ENCODE measurements at regions not wholly inside any gene's neighbourhood (a gene's known extent, or its start where the extent isn't known, plus 50 kb on each side); places are given as distances from the start of the nearest gene placed in this dataset.
A peak's percentile ranks its signal among the peaks of the same experiment; 100 is the strongest.

DNA sequence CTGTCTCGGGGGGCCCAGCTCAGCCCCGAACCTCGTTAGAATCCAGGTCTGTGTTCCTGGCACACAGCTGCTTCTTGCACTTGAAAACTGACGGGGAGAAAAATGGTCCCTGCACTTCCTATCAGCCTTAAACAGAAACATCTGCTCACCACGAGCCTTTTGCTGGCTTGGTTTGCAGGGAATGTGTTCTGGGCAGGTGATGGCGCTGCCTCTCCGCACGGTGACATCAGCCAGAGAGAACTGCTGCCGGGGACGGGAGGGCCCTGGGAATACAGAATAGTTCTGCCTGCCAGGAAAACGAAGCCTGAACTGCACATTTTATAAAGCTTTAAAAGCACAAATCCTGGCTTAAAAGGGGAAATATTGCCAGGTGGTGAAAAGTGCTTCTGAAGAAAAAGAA lies 622.5 kb downstream of the TYW1 start:
- Mint-ChIP-seq H3K9me3 (ENCODE audit: unreplicated experiment) (peaks cover 35% of the 10 kb centered on the region), H3K27ac (ENCODE audit: unreplicated experiment) (no peak overlapping the region), H3K4me3 (ENCODE audit: unreplicated experiment) (no peak overlapping the region), H3K36me3 (ENCODE audit: low read depth, unreplicated experiment) (peaks cover 10% of the 10 kb centered on the region), H3K27me3 (ENCODE audit: unreplicated experiment) (no peaks in the 10 kb centered on the region), H3K4me1 (ENCODE audit: unreplicated experiment) (no peaks in the 10 kb centered on the region)
- no peak for DNase-seq (ENCODE audit: low spot score)
- TF ChIP-seq, protein P1, sequence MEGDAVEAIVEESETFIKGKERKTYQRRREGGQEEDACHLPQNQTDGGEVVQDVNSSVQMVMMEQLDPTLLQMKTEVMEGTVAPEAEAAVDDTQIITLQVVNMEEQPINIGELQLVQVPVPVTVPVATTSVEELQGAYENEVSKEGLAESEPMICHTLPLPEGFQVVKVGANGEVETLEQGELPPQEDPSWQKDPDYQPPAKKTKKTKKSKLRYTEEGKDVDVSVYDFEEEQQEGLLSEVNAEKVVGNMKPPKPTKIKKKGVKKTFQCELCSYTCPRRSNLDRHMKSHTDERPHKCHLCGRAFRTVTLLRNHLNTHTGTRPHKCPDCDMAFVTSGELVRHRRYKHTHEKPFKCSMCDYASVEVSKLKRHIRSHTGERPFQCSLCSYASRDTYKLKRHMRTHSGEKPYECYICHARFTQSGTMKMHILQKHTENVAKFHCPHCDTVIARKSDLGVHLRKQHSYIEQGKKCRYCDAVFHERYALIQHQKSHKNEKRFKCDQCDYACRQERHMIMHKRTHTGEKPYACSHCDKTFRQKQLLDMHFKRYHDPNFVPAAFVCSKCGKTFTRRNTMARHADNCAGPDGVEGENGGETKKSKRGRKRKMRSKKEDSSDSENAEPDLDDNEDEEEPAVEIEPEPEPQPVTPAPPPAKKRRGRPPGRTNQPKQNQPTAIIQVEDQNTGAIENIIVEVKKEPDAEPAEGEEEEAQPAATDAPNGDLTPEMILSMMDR (IDR thresholded peaks at IDR 0.05; ENCODE audit: unreplicated experiment) = no peak

- no peak overlapping the region for H3K27ac Mint-ChIP-seq (ENCODE audit: unreplicated experiment)
- H3K36me3 Mint-ChIP-seq (ENCODE audit: low read depth, unreplicated experiment) = peaks cover 15% of the 10 kb centered on the region
- no peaks in the 10 kb centered on the region for H3K4me1 Mint-ChIP-seq (ENCODE audit: unreplicated experiment)
- TF ChIP-seq, protein P1 (IDR thresholded peaks at IDR 0.05; ENCODE audit: unreplicated experiment) = no peak
- no peak for DNase-seq (ENCODE audit: low spot score)
- no peak overlapping the region for H3K4me3 Mint-ChIP-seq (ENCODE audit: unreplicated experiment)
- peaks cover 44% of the 10 kb centered on the region for H3K9me3 Mint-ChIP-seq (ENCODE audit: unreplicated experiment)
- no peaks in the 10 kb centered on the region for H3K27me3 Mint-ChIP-seq (ENCODE audit: unreplicated experiment)
Measured at GRCh38 chr7:67620216-67620933, 623.7 kb downstream of the TYW1 start.

GRCh38 chr7:67621704-67622103 lies 625.1 kb downstream of the TYW1 start:
- H3K4me1 Mint-ChIP-seq (ENCODE audit: unreplicated experiment) = no peaks in the 10 kb centered on the region
- TF ChIP-seq, protein P1 (IDR thresholded peaks at IDR 0.05; ENCODE audit: unreplicated experiment) = no peak
- DNase-seq (ENCODE audit: low spot score) = no peak
- H3K36me3 Mint-ChIP-seq (ENCODE audit: low read depth, unreplicated experiment) = peaks cover 20% of the 10 kb centered on the region
- no peak overlapping the region for H3K4me3 Mint-ChIP-seq (ENCODE audit: unreplicated experiment)
- peaks cover 46% of the 10 kb centered on the region for H3K9me3 Mint-ChIP-seq (ENCODE audit: unreplicated experiment)
- no peak overlapping the region for H3K27ac Mint-ChIP-seq (ENCODE audit: unreplicated experiment)
- no peaks in the 10 kb centered on the region for H3K27me3 Mint-ChIP-seq (ENCODE audit: unreplicated experiment)

DNA sequence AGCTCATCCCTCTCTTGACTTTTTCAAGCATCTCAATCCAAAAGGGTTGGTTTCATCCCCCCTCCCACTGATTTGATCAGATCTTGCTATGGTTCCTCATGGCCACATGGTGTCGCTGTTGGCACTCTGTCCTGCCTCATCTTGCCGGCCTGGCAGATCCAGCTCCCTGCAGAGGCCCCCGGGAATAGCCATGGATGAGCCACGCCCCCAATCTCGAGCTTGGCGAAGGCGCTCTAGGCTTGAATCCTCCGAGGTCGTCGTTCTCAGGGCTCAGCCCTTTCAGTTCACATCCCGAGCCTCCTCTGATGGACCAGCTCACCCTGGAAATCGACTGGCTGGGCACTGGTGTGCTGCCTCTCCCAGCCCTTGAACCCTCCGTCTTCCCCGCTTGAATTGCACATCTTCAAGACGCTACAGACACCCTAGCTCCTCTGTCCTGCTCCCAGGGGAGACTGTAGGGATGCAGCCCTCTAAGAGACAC lies 628.7 kb downstream of the TYW1 start:
- Mint-ChIP-seq H3K4me1 (ENCODE audit: unreplicated experiment) (no peaks in the 10 kb centered on the region), H3K4me3 (ENCODE audit: unreplicated experiment) (no peak overlapping the region), H3K36me3 (ENCODE audit: low read depth, unreplicated experiment) (peaks cover 23% of the 10 kb centered on the region), H3K27ac (ENCODE audit: unreplicated experiment) (no peak overlapping the region), H3K27me3 (ENCODE audit: unreplicated experiment) (peaks cover 2% of the 10 kb centered on the region), H3K9me3 (ENCODE audit: unreplicated experiment) (peaks cover 50% of the 10 kb centered on the region)
- TF ChIP-seq, protein P1 (IDR thresholded peaks at IDR 0.05; ENCODE audit: unreplicated experiment) = peak; percentile 54
- DNase-seq (ENCODE audit: low spot score) = no peak

DNA sequence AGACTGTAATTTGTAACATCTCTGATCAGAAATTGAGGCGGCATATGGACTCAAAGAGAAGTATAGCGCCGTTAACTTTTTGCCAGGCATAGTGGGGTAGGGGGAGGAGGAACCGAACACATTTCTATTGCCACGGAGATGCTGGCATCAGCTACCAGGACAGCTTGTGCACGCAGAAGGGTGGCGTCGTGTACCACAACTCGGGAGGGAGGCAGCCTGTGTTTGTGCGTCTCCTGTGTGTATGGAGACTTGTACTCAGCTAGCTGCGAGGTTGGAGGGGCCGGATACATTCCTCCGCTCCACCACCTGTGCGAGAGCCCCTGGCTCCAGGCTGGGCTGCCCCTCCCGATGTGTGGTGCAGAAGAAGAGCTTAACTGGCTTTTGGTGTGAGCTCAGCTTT lies 634.8 kb downstream of the TYW1 start:
- H3K27me3 Mint-ChIP-seq (ENCODE audit: unreplicated experiment) = peaks cover 8% of the 10 kb centered on the region
- H3K4me1 Mint-ChIP-seq (ENCODE audit: unreplicated experiment) = no peaks in the 10 kb centered on the region

More for the DNA sequence above, 634.8 kb downstream of the TYW1 start:
- Mint-ChIP-seq H3K4me3 (ENCODE audit: unreplicated experiment) (no peak overlapping the region), H3K27ac (ENCODE audit: unreplicated experiment) (no peak overlapping the region), H3K9me3 (ENCODE audit: unreplicated experiment) (peaks cover 47% of the 10 kb centered on the region), H3K36me3 (ENCODE audit: low read depth, unreplicated experiment) (peaks cover 11% of the 10 kb centered on the region)
- no peak for DNase-seq (ENCODE audit: low spot score)
- TF ChIP-seq, protein P1 (IDR thresholded peaks at IDR 0.05; ENCODE audit: unreplicated experiment) = no peak
